ENCODE measurements at regions not wholly inside any gene's neighbourhood (a gene's known extent, or its start where the extent isn't known, plus 50 kb on each side); places are given as distances from the start of the nearest gene placed in this dataset.

DNA sequence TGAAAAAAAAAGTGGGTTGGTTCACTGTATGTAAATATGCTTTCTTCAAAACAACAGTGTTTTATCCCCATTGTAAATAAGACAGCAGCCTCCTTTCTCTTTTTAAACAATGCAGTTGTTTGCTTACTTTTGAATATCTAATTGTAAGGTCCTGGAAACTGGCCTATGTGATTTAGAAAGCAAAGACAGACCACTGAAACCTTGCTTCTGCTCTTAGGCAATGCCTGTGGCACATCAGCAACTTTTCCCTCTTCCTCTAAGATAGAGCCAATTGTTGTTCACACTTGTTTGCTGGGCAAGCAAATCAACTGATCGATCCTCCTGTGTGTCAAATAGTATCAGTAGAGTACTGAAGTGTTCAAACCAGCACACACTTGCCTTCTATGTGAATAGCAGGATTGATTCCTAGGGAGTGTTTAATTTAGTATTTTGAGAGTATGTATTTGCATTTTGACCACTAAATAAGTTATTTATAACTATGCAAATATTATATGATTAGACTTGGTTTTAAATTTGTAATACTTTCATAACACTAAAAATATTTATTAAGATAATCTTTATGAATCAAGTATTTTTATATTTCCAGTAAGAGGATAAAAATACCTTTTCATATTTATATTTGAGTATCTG lies 55.4 kb upstream of the GRPR start:
- Histone ChIP-seq H2AK5ac (ENCODE audit: low read length) (no peak overlapping the region), H3K9me3 (ENCODE audit: insufficient read depth, low read depth, low read length) (no peaks in the 10 kb centered on the region), H2BK120ac (ENCODE audit: insufficient read depth, low read length, poor library complexity) (no peak overlapping the region), H3K23ac (ENCODE audit: low read length) (no peak overlapping the region), H3K4me2 (ENCODE audit: low read length) (no peak overlapping the region), H3K79me2 (ENCODE audit: control insufficient read depth, insufficient read depth, low read length, poor library complexity) (no peaks in the 10 kb centered on the region), H2BK5ac (ENCODE audit: low read depth, low read length, poor library complexity) (no peak overlapping the region), H3K79me1 (ENCODE audit: low read length) (no peaks in the 10 kb centered on the region), H3K14ac (ENCODE audit: low read length) (no peak overlapping the region), H3K9ac (ENCODE audit: low read length) (no peak overlapping the region), H3K18ac (ENCODE audit: low read length) (no peak overlapping the region), H2AFZ (ENCODE audit: insufficient read depth, low read length, poor library complexity) (no peak overlapping the region), H3K4me1 (ENCODE audit: control insufficient read depth in 1 of 2, insufficient read depth in 2 of 2, low read length in 2 of 2) (no peaks in the 10 kb centered on the region), H3K36me3 (ENCODE audit: control insufficient read depth in 1 of 2, insufficient read depth in 2 of 2, low read length in 2 of 2) (no peaks in the 10 kb centered on the region), H4K12ac (ENCODE audit: low read depth, low read length) (no peak overlapping the region), H3K27ac (ENCODE audit: low read depth, low read length) (no peak overlapping the region), H4K91ac (ENCODE audit: low read depth, low read length) (no peak overlapping the region), H4K8ac (ENCODE audit: low read depth, low read length) (no peak overlapping the region), H3K27me3 (ENCODE audit: insufficient read depth, low read length) (no peaks in the 10 kb centered on the region), H2BK12ac (ENCODE audit: low read length) (no peak overlapping the region), H3K4ac (ENCODE audit: low read depth, low read length) (no peak overlapping the region), H3K4me3 (ENCODE audit: low read depth, low read length) (no peak overlapping the region)
- DNase-seq: no peak
- WGBS (ENCODE audit: extremely low coverage, insufficient coverage, insufficient read length): no CpG with 5 or more reads among the region's 1 CpG

DNA sequence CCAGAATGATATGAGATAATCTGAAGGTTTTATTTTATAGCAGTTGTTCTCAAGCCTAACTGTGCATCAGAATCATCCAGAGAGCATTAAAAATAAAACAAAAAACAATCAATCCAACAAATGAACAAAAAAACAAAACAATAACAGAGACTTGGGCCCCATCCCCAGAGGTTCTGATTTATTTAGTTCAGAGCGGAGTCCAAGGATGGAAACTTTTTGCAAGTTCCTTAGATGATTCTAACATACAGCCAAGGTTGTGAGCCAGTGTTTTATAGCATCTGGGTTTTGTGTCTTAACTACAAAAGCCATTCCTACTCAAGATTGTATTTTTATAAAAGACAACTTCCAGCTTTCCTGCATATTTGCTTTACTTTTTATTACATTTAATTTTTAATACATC lies 59.4 kb upstream of the GRPR start:
- Histone ChIP-seq H2BK5ac (ENCODE audit: low read depth, low read length, poor library complexity) (no peak overlapping the region), H3K79me2 (ENCODE audit: control insufficient read depth, insufficient read depth, low read length, poor library complexity) (no peaks in the 10 kb centered on the region), H3K14ac (ENCODE audit: low read length) (no peak overlapping the region)

DNA sequence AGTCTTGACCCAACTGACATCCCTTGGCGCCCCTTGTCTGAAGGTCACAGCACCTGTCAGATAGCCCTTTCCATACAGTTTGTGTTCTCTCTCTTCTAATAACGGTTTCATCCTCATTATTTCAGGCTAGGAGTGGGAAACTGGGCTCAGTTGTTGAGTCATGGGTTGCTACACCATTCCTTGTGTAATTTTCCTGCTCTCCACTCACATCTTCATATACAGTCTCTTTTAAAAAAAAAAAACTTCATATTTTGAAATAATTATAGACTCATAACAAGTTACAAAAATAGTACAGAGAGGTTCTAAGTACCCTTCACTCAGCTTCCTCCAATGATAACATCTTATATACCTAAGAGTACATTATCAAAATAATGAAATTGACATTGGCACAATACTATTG lies 60.2 kb upstream of the GRPR start:
- H3K18ac ChIP-seq (ENCODE audit: low read length): no peak overlapping the region
- no peaks in the 10 kb centered on the region for H3K9me3 ChIP-seq (ENCODE audit: insufficient read depth, low read depth, low read length)
- H3K23ac ChIP-seq (ENCODE audit: low read length): no peak overlapping the region
- no peaks in the 10 kb centered on the region for H3K79me1 ChIP-seq (ENCODE audit: low read length)
- H3K4me2 ChIP-seq (ENCODE audit: low read length): no peak overlapping the region
- H2AK5ac ChIP-seq (ENCODE audit: low read length): no peak overlapping the region
- H4K8ac ChIP-seq (ENCODE audit: low read depth, low read length): no peak overlapping the region
- H4K91ac ChIP-seq (ENCODE audit: low read depth, low read length): no peak overlapping the region
- H3K4ac ChIP-seq (ENCODE audit: low read depth, low read length): no peak overlapping the region
- H3K27ac ChIP-seq (ENCODE audit: low read depth, low read length): no peak overlapping the region
- no peaks in the 10 kb centered on the region for H3K79me2 ChIP-seq (ENCODE audit: control insufficient read depth, insufficient read depth, low read length, poor library complexity)
- H3K14ac ChIP-seq (ENCODE audit: low read length): no peak overlapping the region
- no peak overlapping the region for H4K12ac ChIP-seq (ENCODE audit: low read depth, low read length)
- H3K9ac ChIP-seq (ENCODE audit: low read length): no peak overlapping the region
- peaks cover 0 to 4% of the 10 kb centered on the region in 2 experiments for H3K4me1 ChIP-seq (ENCODE audit: control insufficient read depth in 1 of 2, insufficient read depth in 2 of 2, low read length in 2 of 2)
- WGBS (ENCODE audit: extremely low coverage, insufficient coverage, insufficient read length): no CpG with 5 or more reads among the region's 2 CpGs
- H2BK12ac ChIP-seq (ENCODE audit: low read length): no peak overlapping the region
- H2BK120ac ChIP-seq (ENCODE audit: insufficient read depth, low read length, poor library complexity): no peak overlapping the region
- no peaks in the 10 kb centered on the region for H3K36me3 ChIP-seq (ENCODE audit: control insufficient read depth in 1 of 2, insufficient read depth in 2 of 2, low read length in 2 of 2)
- H3K4me3 ChIP-seq (ENCODE audit: low read depth, low read length): no peak overlapping the region
- H2AFZ ChIP-seq (ENCODE audit: insufficient read depth, low read length, poor library complexity): no peak overlapping the region
- no peak overlapping the region for H2BK5ac ChIP-seq (ENCODE audit: low read depth, low read length, poor library complexity)
- DNase-seq: no peak
- H3K27me3 ChIP-seq (ENCODE audit: insufficient read depth, low read length): no peaks in the 10 kb centered on the region

More for the DNA sequence above, 59.4 kb upstream of the GRPR start:
- no peak overlapping the region for H3K4me3 ChIP-seq (ENCODE audit: low read depth, low read length)
- H3K18ac ChIP-seq (ENCODE audit: low read length): no peak overlapping the region
- H2AK5ac ChIP-seq (ENCODE audit: low read length): no peak overlapping the region
- H3K4me2 ChIP-seq (ENCODE audit: low read length): no peak overlapping the region
- no peak overlapping the region for H2BK12ac ChIP-seq (ENCODE audit: low read length)
- no peak overlapping the region for H4K12ac ChIP-seq (ENCODE audit: low read depth, low read length)
- no peaks in the 10 kb centered on the region for H3K9me3 ChIP-seq (ENCODE audit: insufficient read depth, low read depth, low read length)
- peaks cover 0 to 4% of the 10 kb centered on the region in 2 experiments for H3K4me1 ChIP-seq (ENCODE audit: control insufficient read depth in 1 of 2, insufficient read depth in 2 of 2, low read length in 2 of 2)
- no peak overlapping the region for H2AFZ ChIP-seq (ENCODE audit: insufficient read depth, low read length, poor library complexity)
- no peak overlapping the region for H4K8ac ChIP-seq (ENCODE audit: low read depth, low read length)
- H3K36me3 ChIP-seq (ENCODE audit: control insufficient read depth in 1 of 2, insufficient read depth in 2 of 2, low read length in 2 of 2): no peaks in the 10 kb centered on the region
- H4K91ac ChIP-seq (ENCODE audit: low read depth, low read length): no peak overlapping the region
- no peak for DNase-seq
- no peak overlapping the region for H3K23ac ChIP-seq (ENCODE audit: low read length)
- no peak overlapping the region for H3K27ac ChIP-seq (ENCODE audit: low read depth, low read length)
- H3K9ac ChIP-seq (ENCODE audit: low read length): no peak overlapping the region
- no peak overlapping the region for H2BK120ac ChIP-seq (ENCODE audit: insufficient read depth, low read length, poor library complexity)
- no peak overlapping the region for H3K4ac ChIP-seq (ENCODE audit: low read depth, low read length)
- H3K79me1 ChIP-seq (ENCODE audit: low read length): no peaks in the 10 kb centered on the region
- WGBS (ENCODE audit: extremely low coverage, insufficient coverage, insufficient read length): no CpG with 5 or more reads among the region's 1 CpG
- H3K27me3 ChIP-seq (ENCODE audit: insufficient read depth, low read length): no peaks in the 10 kb centered on the region

DNA sequence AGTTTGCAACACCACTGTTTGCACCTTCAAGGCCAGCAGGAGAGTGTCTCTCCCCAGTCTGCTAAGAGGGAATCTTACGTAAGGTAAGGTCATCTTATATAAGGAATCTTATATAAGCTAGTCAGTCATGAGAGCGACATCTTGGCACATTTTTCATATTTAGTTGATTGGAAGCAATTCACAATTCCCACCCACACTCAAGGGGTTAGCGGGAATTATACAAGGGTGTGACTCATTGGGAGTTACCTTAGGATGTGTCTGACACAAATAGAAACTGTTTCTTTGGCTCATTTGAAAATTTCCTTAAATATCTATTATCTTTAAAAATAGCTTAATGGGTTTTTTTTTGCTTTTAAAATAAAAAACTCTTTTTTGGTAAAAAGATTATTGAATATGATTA lies 62.1 kb upstream of the GRPR start:
- H2AFZ ChIP-seq (ENCODE audit: insufficient read depth, low read length, poor library complexity): no peak overlapping the region
- no peak overlapping the region for H3K27ac ChIP-seq (ENCODE audit: low read depth, low read length)
- H3K18ac ChIP-seq (ENCODE audit: low read length): no peak overlapping the region
- no peak overlapping the region for H3K4me3 ChIP-seq (ENCODE audit: low read depth, low read length)
- H4K91ac ChIP-seq (ENCODE audit: low read depth, low read length): peak overlapping the region; percentile 62
- no peaks in the 10 kb centered on the region for H3K79me1 ChIP-seq (ENCODE audit: low read length)
- no peak overlapping the region for H4K12ac ChIP-seq (ENCODE audit: low read depth, low read length)
- no peak overlapping the region for H2AK5ac ChIP-seq (ENCODE audit: low read length)
- no peak overlapping the region for H3K4me2 ChIP-seq (ENCODE audit: low read length)
- peaks cover 0 to 4% of the 10 kb centered on the region in 2 experiments for H3K4me1 ChIP-seq (ENCODE audit: control insufficient read depth in 1 of 2, insufficient read depth in 2 of 2, low read length in 2 of 2)
- DNase-seq: no peak
- no peak overlapping the region for H2BK120ac ChIP-seq (ENCODE audit: insufficient read depth, low read length, poor library complexity)
- no peaks in the 10 kb centered on the region for H3K9me3 ChIP-seq (ENCODE audit: insufficient read depth, low read depth, low read length)
- WGBS (ENCODE audit: extremely low coverage, insufficient coverage, insufficient read length): no CpG with 5 or more reads among the region's 3 CpGs
- no peaks in the 10 kb centered on the region for H3K79me2 ChIP-seq (ENCODE audit: control insufficient read depth, insufficient read depth, low read length, poor library complexity)
- no peak overlapping the region for H3K4ac ChIP-seq (ENCODE audit: low read depth, low read length)
- H2BK12ac ChIP-seq (ENCODE audit: low read length): no peak overlapping the region
- H4K8ac ChIP-seq (ENCODE audit: low read depth, low read length): no peak overlapping the region
- no peak overlapping the region for H3K9ac ChIP-seq (ENCODE audit: low read length)
- no peaks in the 10 kb centered on the region for H3K27me3 ChIP-seq (ENCODE audit: insufficient read depth, low read length)
- H3K23ac ChIP-seq (ENCODE audit: low read length): no peak overlapping the region
- no peak overlapping the region for H2BK5ac ChIP-seq (ENCODE audit: low read depth, low read length, poor library complexity)
- H3K14ac ChIP-seq (ENCODE audit: low read length): no peak overlapping the region
- no peaks in the 10 kb centered on the region for H3K36me3 ChIP-seq (ENCODE audit: control insufficient read depth in 1 of 2, insufficient read depth in 2 of 2, low read length in 2 of 2)

Data from trophoblast cell (in vitro differentiated cells and primary cell).